Stimulated activated naive CD8-positive, alpha-beta T cell treated with anti-CD3 and anti-CD28 coated beads, Interleukin-15, Interleukin-2, amounts not matched to agents 100 U/mL and 50 U/mL, for 24 hours (primary cell): ENCODE measurements at regions not wholly inside any gene's neighbourhood (a gene's known extent, or its start where the extent isn't known, plus 50 kb on each side); places are given as distances from the start of the nearest gene placed in this dataset.
"Not testable (repeated sequence)": the region's sequence is repeated elsewhere in the genome, so short reads cannot be mapped to it uniquely, and the experiment has no call there.

Source experiments
- ATAC-seq: fragments of 150-1000 bp; cut with Tn5 transposase; one replicate; pipeline ENCODE4 v1.10.0; 2021
- DNase-seq: peaks from one replicate; pipeline ENCODE4 v3.0.0; 2021

DNA sequence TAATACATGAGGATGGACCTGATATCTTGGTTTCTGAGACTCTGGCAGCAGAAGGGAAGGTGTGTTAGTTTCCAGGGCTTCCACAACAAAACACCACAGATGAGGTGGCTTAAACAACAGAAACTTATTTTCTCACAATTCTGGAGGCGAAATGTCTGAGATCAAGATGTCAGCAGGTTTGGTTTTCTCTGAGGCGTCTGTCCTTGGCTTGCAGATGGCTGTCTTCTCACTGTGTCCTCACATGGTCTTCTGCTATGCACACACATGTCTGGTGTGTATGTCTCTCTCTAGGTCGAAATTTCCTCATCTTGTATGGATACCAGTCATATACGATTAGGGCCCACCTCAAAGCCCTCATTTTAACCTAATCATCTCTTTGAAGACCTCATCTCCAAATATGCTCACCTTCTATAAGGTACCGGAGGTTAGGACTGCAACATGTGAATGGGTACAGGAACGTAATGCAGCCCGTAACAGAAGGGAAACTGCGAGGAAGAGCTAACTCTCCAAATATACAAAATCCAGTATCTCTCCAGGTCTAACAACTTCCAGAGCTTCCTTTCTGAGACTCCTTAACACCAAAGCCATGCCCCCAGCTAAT lies 139.8 kb upstream of the SMARCA2 start:
- no peak for DNase-seq
- no peak for ATAC-seq

DNA sequence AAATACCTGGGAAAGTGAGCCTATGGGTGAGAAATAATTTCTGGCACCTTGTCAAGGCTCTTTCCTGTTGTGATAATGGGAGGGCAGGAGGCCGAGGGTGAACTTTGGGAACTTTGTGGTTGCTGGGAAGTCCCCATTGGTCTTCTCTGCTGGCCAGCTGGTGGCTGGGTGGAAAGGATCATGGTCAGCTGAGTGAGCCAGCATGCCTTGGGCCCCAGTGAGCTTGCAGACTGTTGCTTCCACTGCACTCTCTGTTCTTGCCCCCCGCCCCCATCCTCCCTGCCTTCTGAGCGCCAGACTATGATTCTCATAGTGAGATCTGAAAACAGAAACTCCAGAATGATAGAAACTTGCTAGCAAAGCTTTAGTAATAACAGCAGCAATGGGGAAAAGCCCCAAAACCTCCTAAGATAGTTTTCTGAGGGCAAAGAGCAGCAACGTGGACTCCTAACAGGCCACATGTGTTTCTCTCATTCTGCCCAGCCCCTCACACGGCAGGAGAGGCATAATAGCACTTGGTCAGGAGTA lies 139.2 kb upstream of the SMARCA2 start:
- ATAC-seq (peak; percentile 72), DNase-seq (peak; percentile 74)

DNA sequence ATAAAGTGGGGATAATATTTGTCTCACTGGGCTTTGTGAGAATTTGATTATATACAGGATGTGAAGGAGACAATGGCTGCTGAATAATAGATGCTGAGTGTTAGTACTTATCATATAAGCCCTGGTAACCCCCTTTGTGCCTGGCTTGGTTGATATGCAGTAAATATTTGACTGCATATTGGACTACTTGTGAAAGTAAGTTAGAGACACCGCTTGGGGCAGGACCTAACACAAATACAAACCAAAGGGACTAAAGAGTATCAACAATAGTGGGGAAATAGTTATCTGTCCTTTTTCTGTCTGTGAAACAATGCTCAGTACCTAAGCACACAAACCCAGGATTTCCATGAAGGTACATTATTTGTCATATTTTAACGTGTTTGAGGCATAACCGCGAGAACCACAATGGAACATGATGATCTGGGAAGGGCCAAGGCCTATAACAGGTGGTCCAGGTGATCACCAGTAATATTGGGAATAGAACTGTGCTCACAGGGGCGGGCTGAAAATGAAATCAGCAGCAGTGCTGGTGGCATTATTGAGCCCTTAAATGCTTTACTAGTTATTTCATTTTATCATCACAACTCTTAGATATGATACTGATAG lies 138.2 kb upstream of the SMARCA2 start:
- ATAC-seq (no peak), DNase-seq (peak; percentile 9)

- no peak for DNase-seq
- no peak for ATAC-seq
Measured at GRCh38 chr9:1877951-1878350, 137.2 kb upstream of the SMARCA2 start.

DNA sequence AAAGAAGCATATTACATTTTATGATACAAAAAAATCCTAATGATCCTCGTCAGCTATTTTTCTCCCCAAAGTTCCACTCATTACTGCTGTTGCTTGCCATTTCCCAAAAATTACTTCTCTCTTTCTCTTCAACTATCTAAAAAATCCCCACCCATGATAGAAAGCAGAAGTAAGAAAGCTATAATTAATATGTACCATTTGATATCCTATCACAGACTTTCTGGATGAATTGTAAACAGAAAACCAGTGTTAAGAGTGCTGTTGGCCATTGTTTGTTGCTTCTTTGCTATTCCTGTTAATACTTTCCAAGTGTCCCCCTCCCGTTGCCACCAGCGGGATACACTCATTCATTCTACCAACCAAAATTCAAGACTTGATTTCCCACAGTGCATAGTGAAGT lies 136.3 kb upstream of the SMARCA2 start:
- no peak for DNase-seq
- no peak for ATAC-seq

- ATAC-seq (peak; percentile 69), DNase-seq (peak; percentile 26)
Measured at GRCh38 chr9:1879501-1879900, 135.6 kb upstream of the SMARCA2 start.

DNA sequence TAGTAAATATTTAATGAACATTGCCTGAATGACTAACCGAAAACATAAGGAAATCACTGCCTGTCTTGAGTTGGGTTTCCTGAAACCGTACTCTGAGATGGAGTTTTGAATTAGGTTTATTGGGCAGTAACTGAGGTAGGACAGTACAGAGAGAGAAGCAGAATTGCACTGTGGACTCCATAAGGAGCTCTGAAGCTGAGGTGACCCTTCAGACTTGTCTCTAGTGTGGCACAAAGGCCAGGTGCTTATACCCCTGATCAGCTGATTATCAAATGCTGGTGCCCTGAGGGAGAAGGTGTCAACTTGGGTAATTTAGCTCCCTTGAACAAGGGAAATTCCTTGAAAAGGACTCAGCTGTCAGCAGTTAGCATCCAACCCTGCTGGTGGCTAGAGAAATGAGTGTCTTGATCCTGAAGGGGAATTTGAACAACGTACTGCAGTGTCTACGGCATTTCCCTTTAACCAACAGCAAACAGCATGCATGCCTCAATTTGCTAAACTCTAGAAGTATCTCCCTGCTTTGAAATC lies 135.0 kb upstream of the SMARCA2 start:
- peak; percentile 21 for ATAC-seq

DNA sequence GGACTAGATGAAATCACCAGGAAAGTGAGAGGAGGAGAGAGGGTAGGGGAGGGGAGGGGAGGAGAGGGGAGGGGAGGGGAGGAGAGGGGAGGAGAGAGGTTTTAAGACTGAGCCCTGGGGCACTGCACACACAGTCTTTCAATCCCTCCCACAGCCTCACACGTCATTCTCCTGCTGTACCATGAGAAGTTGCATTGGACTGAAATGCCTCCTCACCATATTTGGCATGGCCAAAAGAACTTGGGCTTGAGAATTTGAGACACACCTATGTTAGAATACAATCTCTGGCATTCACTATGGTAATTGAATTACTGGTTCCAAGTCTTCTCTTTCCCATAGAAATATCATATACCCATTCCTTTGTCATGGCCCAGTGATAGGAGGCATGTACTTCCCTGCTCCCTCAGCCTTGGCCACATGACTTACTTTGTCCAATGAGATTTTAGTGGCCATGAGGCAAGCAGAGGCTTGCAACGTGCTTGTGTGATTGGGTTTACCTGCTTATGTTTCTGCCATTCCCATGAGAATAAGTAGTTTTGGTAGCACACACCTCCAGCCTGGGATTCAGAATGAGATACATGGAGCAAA lies 133.3 kb upstream of the SMARCA2 start:
- no peak for ATAC-seq
- no peak for DNase-seq

More for the DNA sequence above, 135.0 kb upstream of the SMARCA2 start:
- DNase-seq, result peak; percentile 8

DNA sequence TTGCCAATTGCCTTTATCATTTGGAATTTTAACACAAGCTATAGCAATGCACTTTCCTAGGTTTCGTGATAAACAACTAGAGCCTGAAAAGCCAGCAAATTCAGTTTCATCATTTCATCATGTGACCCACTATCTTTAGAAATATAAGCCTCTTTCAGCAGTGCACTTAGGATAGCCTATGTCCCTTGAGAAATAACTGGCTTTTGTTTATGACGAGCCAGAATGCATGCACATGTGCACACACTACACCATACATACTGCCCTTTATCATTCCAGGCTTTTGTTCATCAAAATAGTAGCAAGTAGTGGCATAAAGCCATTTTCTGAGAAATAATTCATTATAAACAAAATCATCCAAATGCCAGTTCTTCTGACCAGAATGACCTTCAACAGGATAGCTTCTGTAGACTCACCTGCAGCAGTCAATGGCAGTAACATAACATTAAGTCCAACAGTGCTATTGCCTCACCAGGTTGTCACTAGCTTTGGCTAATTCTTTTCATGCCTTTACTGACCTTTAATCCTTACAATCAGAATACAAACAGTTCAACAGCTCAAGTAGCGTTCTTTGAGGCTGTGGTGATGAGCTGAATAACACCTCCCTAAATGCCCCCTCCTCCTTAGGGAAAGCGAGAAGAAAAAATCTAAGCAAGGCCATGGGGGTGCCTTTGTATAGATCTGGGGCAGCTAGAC lies 132.3 kb upstream of the SMARCA2 start:
- ATAC-seq, result no peak
- no peak for DNase-seq

GRCh38 chr9:1890201-1890600 lies 124.9 kb upstream of the SMARCA2 start:
- DNase-seq, result no peak
- no peak for ATAC-seq

- ATAC-seq (no peak), DNase-seq (no peak)
Measured at GRCh38 chr9:1890816-1891215, 124.3 kb upstream of the SMARCA2 start.

DNA sequence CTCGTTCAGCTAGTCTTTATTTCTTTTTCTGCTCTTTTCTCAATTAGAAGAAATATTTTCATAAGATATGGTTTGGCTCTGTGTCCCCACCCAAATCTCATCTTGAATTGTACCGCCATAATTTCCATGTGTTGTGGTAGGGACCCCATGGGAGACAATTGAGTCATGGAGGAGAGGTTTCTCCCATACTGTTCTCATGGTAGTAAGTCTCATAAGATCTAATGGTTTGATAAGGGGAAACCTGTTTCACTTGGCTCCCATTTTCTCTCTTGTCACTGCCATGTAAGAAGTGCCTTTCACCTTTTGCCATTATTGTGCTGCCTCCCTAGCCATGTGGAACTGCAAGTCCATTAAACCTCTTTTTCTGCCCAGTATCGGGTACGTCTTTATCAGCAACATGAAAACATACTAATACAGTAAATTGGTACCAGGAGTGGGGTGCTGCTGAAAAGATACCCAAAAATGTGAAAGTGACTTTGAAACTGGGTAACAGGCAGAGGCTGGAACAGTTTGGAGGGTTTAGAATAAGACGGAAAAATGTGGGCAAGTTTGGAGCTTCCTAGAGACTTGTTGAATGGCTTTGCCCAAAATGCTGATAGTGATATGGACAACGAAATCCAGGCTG lies 112.0 kb upstream of the SMARCA2 start:
- DNase-seq, ATAC-seq: not testable (repeated sequence)

DNA sequence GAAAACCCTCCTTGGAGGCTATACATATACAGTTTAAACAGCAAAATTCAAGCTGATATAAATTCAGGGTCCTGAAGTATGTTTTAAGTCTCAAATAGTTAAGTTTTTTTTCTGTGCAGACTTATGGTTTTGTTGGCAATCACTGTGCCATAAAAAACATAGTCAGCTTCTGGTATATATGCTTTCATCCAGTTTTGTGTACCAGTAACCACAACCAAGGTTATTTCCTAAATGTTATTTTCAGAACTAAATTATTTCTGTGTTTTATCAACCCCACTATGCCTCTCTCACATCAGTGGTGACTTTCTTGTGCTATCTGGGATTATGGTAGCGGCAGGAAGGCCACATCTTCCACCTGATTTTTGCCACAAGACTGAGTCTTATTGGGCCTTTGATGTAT lies 107.7 kb upstream of the SMARCA2 start:
- DNase-seq, result no peak
- ATAC-seq, result no peak

GRCh38 chr9:1909322-1909721 lies 105.8 kb upstream of the SMARCA2 start:
- no peak for DNase-seq
- ATAC-seq, result no peak

DNA sequence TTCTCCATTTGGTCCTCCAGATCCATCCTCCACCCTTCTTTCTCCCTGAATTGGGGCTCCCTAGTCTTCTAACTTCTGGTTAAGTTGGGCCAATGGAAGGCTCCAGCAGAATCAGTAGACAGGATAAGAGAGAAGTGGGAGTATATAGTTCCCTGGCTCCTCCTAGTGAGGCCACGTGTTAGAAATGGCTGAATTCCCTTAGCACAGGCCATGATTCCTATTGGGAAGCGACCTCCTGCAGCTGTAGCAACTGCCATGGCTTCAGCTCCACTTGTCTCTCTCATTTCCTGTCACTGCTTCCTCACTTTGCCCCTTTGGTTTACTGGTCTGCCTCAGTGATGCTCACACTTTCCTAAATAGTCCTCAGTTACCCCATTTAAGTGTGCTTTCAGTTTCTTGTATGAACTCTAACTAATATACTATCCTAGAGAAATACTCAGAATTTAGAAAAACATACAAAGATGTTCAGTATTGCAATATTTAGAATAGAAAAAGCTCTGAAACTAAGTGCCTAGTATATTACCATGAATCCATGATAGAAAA lies 104.8 kb upstream of the SMARCA2 start:
- no peak for ATAC-seq
- no peak for DNase-seq

- no peak for ATAC-seq
- no peak for DNase-seq
Measured at GRCh38 chr9:1913631-1914330, 101.4 kb upstream of the SMARCA2 start.

DNA sequence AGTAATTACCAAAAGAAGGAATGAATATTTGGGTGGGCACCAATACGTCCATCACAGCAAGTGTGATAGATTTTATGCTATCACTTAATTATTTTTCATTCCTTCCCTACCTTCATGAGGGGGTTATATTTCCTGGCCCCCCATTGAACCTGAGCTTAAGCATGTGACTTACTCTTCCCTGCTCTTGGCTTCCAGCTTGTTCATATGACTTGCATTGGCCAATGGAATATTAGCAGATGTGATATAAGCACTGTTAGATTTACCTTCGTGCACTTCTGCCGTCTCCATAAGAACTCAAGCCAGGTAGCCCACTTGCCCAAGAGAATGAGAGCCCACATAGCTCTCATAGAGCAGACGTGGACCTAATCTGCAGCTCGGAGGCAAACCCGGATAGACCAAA lies 99.1 kb upstream of the SMARCA2 start:
- ATAC-seq, result no peak

GRCh38 chr9:1916655-1917054 lies 98.5 kb upstream of the SMARCA2 start:
- ATAC-seq (no peak), DNase-seq (no peak)

More for the DNA sequence above, 99.1 kb upstream of the SMARCA2 start:
- DNase-seq, result no peak

- no peak for DNase-seq
- no peak for ATAC-seq
Measured at GRCh38 chr9:1917396-1917935, 97.7 kb upstream of the SMARCA2 start.

DNA sequence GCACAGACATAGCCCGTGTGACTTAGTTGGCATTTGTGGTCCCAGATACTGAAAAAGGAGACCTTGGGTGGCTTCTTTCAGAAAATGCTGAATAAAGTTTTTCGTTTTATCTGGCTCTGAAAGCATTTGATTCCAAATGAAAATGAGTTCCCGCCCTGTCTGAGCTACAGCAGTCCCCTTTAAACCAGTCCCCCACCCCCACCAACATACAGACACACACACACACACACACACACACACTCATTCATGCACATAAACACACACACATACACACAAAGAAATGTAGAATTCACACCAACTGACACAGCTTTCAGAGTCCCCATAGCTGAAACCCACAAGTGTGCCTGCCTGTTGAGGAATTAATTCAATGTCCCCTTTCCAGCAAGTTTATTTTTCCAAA lies 97.0 kb upstream of the SMARCA2 start:
- DNase-seq (no peak), ATAC-seq (no peak)

- DNase-seq (no peak), ATAC-seq (no peak)
Measured at GRCh38 chr9:1918622-1919021, 96.5 kb upstream of the SMARCA2 start.
